Esophagus muscularis mucosa (tissue), 4 donors: ENCODE measurements at regions not wholly inside any gene's neighbourhood (a gene's known extent, or its start where the extent isn't known, plus 50 kb on each side); places are given as distances from the start of the nearest gene placed in this dataset.

Experiments used
- DNase-seq: peaks from one replicate; pipeline ENCODE4 v3.0.0-alpha.2; 2017; ENCODE audit errors: extremely low spot score
- H3K27ac ChIP-seq, 4 donors: fragments of 200-600 bp; sonication (generic); replicated peaks in 1 of 4; 1 replicate in 3 of 4; 2 replicates in 1 of 4; pipeline ENCODE4 v1.5.1; 2016 to 2019; ENCODE audit warnings: mild to moderate bottlenecking in 1 of 4
- H3K27me3 ChIP-seq, 4 donors: fragments of 200-600 bp; sonication (generic); one replicate each; pipeline versions ENCODE4 v1.5.1 to v1.6.0; 2016 to 2019
- H3K36me3 ChIP-seq, 4 donors: fragments of 200-600 bp; sonication (generic); one replicate each; pipeline ENCODE4 v1.5.1; 2016 to 2019
- H3K4me1 ChIP-seq, 4 donors: fragments of 200-600 bp; sonication (generic); one replicate each; pipeline ENCODE4 v1.5.1; 2016 to 2019
- H3K4me3 ChIP-seq, 4 donors: fragments of 200-600 bp; sonication (generic); 1 replicate in 2 of 4; 2 replicates in 2 of 4; pipeline ENCODE4 v1.5.1; 2016 to 2019; ENCODE audit warnings: mild to moderate bottlenecking in 4 of 4, moderate library complexity in 1 of 4
- H3K9me3 ChIP-seq, 4 donors: fragments of 200-600 bp; sonication (generic); 1 replicate in 3 of 4; 2 replicates in 1 of 4; pipeline ENCODE4 v1.5.1; 2016 to 2019
- CTCF ChIP-seq, 3 experiments: fragments of 200-600 bp in 2 of 3; fragments of 450-650 bp in 1 of 3; sonication (generic) in 2 of 3; IDR thresholded peaks; one replicate each; pipeline ENCODE4 v1.5.1; 2017 to 2019; ENCODE audit warnings: antibody characterized with exemption in 3 of 3, mild to moderate bottlenecking in 2 of 3, moderate library complexity in 1 of 3
- EP300 ChIP-seq: sonication (generic); formaldehyde crosslinking; IDR thresholded peaks from one replicate; pipeline ENCODE4 v1.6.1; 2017; ENCODE audit warnings: antibody characterized with exemption
- POLR2A ChIP-seq: fragments of 450-650 bp; IDR thresholded peaks from one replicate; pipeline ENCODE4 v1.6.1; 2017; ENCODE audit warnings: antibody characterized with exemption, moderate library complexity, mild to moderate bottlenecking, low read depth
- POLR2AphosphoS5 ChIP-seq, 2 donors: sonication (generic); formaldehyde crosslinking; IDR thresholded peaks; one replicate each; pipeline ENCODE4 v1.6.1; 2017; ENCODE audit warnings: antibody characterized with exemption in 2 of 2
- WGBS: methylation state at CpG from one replicate; pipeline ENCODE4 v1.1.5; 2018; 5-methylcytosine and 5-hydroxymethylcytosine counted together
- intact Hi-C: fragments of 100-400 bp; cut with DNase I; formaldehyde crosslinking; loops from one replicate; pipeline ENCODE4 v1.15.1; 2023

- no peaks in the 10 kb centered on the region for H3K9me3 ChIP-seq
- WGBS = 47% methylated on average over 2 of the region's 2 CpGs
- no peak for DNase-seq
- no peak for TF ChIP-seq EP300
- no peak for TF ChIP-seq CTCF (IDR thresholded peaks at IDR 0.05)
- no peak for TF ChIP-seq POLR2A
- TF ChIP-seq POLR2AphosphoS5 (IDR thresholded peaks at IDR 0.05) = no peak
- H3K27me3 ChIP-seq = no peaks in the 10 kb centered on the region
- no peak overlapping the region for H3K4me3 ChIP-seq
- intact Hi-C loops = no loop called here
- H3K27ac ChIP-seq = peak overlapping the region in 1 of 4 donors; percentile 47
- H3K4me1 ChIP-seq = peaks cover 0 to 26% (median 22%) of the 10 kb centered on the region in 4 donors
- H3K36me3 ChIP-seq = no peaks in the 10 kb centered on the region
Measured at GRCh38 chr9:119841016-119841415, 471.8 kb upstream of the BRINP1 start.

GRCh38 chr9:119839888-119840287 lies 470.7 kb upstream of the BRINP1 start:
- Histone ChIP-seq H3K36me3 (no peaks in the 10 kb centered on the region), H3K4me1 (peaks cover 0 to 26% (median 22%) of the 10 kb centered on the region in 4 donors), H3K27me3 (no peaks in the 10 kb centered on the region), H3K4me3 (no peak overlapping the region), H3K27ac (peak overlapping the region in 3 of 4 donors; percentile 44 to 55 (median 47)), H3K9me3 (no peaks in the 10 kb centered on the region)
- WGBS = 23% methylated on average over 9 of the region's 9 CpGs
- TF ChIP-seq EP300 = no peak
- no peak for TF ChIP-seq CTCF (IDR thresholded peaks at IDR 0.05)
- no peak for TF ChIP-seq POLR2AphosphoS5 (IDR thresholded peaks at IDR 0.05)
- TF ChIP-seq POLR2A = no peak
- intact Hi-C loops = no loop called here
- no peak for DNase-seq

GRCh38 chr9:119838210-119838609 lies 469.0 kb upstream of the BRINP1 start:
- 88% methylated on average over 5 of the region's 5 CpGs for WGBS
- intact Hi-C loops = no loop called here
- peaks cover 0 to 26% (median 22%) of the 10 kb centered on the region in 4 donors for H3K4me1 ChIP-seq

GRCh38 chr9:119836036-119836435 lies 466.8 kb upstream of the BRINP1 start:
- TF ChIP-seq CTCF (IDR thresholded peaks at IDR 0.05) (no peak), POLR2A (no peak), POLR2AphosphoS5 (IDR thresholded peaks at IDR 0.05) (no peak), EP300 (no peak)
- 76% methylated on average over 3 of the region's 3 CpGs for WGBS
- intact Hi-C loops = no loop called here
- Histone ChIP-seq H3K9me3 (no peaks in the 10 kb centered on the region), H3K4me3 (no peak overlapping the region), H3K36me3 (no peaks in the 10 kb centered on the region), H3K27me3 (no peaks in the 10 kb centered on the region), H3K27ac (no peak overlapping the region), H3K4me1 (peaks cover 0 to 22% (median 20%) of the 10 kb centered on the region in 4 donors)
- DNase-seq = no peak

More at GRCh38 chr9:119838210-119838609, 469.0 kb upstream of the BRINP1 start:
- no peak for TF ChIP-seq POLR2AphosphoS5 (IDR thresholded peaks at IDR 0.05)
- TF ChIP-seq CTCF (IDR thresholded peaks at IDR 0.05) = no peak
- no peak for TF ChIP-seq EP300
- no peak for TF ChIP-seq POLR2A
- Histone ChIP-seq H3K27me3 (no peaks in the 10 kb centered on the region), H3K4me3 (no peak overlapping the region), H3K36me3 (no peaks in the 10 kb centered on the region), H3K9me3 (no peaks in the 10 kb centered on the region), H3K27ac (no peak overlapping the region)
- DNase-seq = no peak

GRCh38 chr9:119834064-119834620 lies 464.9 kb upstream of the BRINP1 start:
- TF ChIP-seq EP300 (no peak), POLR2A (no peak), CTCF (IDR thresholded peaks at IDR 0.05) (no peak), POLR2AphosphoS5 (IDR thresholded peaks at IDR 0.05) (no peak)
- no peak for DNase-seq
- H3K36me3 ChIP-seq = no peaks in the 10 kb centered on the region
- H3K27me3 ChIP-seq = no peaks in the 10 kb centered on the region
- H3K4me3 ChIP-seq = no peak overlapping the region
- 81% methylated on average over 6 of the region's 6 CpGs for WGBS
- peaks cover 0 to 4% (median 2%) of the 10 kb centered on the region in 4 donors for H3K4me1 ChIP-seq
- no peak overlapping the region for H3K27ac ChIP-seq
- intact Hi-C loops = no loop called here
- H3K9me3 ChIP-seq = no peaks in the 10 kb centered on the region
